Hepatocyte (in vitro differentiated cells): ENCODE measurements at regions not wholly inside any gene's neighbourhood (a gene's known extent, or its start where the extent isn't known, plus 50 kb on each side); places are given as distances from the start of the nearest gene placed in this dataset.

Experiments
- CTCF ChIP-seq: fragments of 200-600 bp; sonication (generic); IDR thresholded peaks from 2 replicates; pipeline ENCODE4 v1.5.1; 2016; ENCODE audit warnings: antibody characterized with exemption, mild to moderate bottlenecking; ENCODE audit not compliant: poor library complexity
- EZH2 ChIP-seq: fragments of 200-600 bp; sonication (generic); IDR thresholded peaks from 2 replicates; pipeline ENCODE4 v1.6.1; 2016; ENCODE audit warnings: antibody characterized with exemption, mild to moderate bottlenecking, borderline replicate concordance
- EZH2phosphoT487 ChIP-seq: fragments of 200-600 bp; sonication (generic); IDR thresholded peaks from one replicate; pipeline ENCODE4 v1.6.1; 2018; ENCODE audit warnings: antibody characterized with exemption, mild to moderate bottlenecking, low read depth, moderate library complexity; ENCODE audit not compliant: unreplicated experiment, severe bottlenecking

DNA sequence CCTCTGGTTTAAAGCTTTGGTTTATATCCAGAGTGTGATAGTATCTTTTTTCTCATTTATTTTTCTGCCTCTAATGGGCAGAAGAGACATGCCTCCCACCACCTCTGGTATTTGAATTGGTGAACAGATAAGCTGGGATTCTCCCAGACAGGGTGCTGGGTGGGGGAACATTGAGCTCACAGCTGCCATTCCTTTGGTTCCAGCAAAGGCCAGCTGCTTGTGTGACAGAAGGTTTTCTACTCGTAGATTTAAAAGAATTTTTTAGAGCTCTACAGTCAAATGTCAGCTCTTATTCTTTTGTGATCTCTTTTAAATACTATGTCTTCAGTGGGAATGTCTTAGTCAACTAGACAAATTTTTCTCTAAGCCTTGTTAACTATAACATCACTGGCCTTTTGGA, 54.7 kb upstream of the ADAMTS16 start:
- TF ChIP-seq EZH2 (no peak), CTCF (no peak), EZH2phosphoT487 (no peak)
